GM21723 (cell line): ENCODE measurements at regions not wholly inside any gene's neighbourhood (a gene's known extent, or its start where the extent isn't known, plus 50 kb on each side); places are given as distances from the start of the nearest gene placed in this dataset.

Experiments used
- ATAC-seq: cut with Tn5 transposase; IDR thresholded peaks from one replicate; pipeline ENCODE4 v1.9.1; 2021; ENCODE audit warnings: mild to moderate bottlenecking, moderate library complexity; ENCODE audit not compliant: unreplicated experiment

DNA sequence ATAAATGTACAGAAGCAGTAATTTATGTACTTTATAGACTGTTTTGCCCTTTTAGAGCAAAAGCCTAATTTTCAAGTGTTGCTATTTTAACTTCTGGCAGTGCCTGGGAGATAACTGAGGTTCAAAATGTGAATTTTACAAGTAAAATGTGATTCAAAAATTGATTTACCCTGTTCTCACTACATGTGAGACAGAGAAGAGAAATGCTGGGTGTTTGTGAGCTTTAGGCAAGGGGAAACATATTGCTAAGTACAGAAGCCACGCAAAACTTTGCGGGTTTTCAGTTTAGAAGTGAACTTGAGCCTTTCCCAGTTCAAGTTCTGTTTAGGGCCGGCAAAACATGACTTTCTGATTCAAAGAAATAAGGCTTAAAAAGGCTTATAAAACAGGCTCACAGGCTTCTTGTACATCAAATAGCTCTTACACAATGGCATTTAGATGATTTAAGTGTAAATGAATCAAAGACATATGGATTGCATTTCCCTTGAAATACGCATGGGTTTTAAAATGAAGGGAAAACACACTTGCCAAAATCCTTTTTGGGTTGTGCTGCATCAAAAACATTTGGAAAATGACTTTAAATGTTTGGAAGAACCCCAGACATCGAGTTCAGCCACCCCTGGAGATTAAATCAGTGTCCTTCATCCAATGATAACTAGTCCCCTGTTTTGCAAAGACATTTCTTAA, 370.8 kb upstream of the MEF2C start:
- ATAC-seq, result no peak

DNA sequence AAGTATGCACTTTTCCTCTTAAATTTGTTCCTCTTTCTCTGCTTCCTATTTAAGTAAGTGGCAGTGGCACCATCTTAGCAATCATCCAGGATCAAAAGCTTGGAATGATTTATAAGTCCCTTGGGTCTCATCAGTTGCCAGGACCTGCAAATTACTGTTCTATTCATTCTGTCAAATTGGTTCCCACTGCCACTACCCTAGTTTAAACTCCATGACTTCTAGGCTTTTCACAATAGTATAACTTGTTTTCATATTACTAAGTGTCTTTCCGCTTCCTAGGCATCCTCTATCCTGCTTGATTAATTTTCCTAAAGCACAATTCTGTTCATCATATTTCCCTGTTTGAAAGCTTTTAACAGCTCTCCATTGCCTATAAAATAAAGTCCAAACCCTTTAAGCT, 363.9 kb upstream of the MEF2C start:
- ATAC-seq, result no peak

DNA sequence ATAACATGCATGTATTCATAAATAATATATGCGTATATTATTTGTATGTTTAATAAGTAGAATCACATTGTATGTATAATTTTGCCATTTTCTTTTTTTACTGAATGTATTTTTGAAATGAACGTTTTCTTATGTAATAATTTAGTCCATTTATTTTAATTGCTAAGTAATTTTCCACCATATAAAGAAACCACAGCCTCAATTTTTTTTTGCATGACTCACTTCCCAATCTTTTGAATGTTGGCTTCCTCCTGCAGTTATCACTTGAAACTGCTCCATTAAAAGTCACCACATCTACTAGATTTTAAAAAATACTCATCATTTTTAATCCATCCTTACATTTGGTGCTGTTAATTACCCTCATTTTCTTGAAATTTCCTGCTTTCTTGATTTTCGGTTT, 363.3 kb upstream of the MEF2C start:
- ATAC-seq, result no peak

DNA sequence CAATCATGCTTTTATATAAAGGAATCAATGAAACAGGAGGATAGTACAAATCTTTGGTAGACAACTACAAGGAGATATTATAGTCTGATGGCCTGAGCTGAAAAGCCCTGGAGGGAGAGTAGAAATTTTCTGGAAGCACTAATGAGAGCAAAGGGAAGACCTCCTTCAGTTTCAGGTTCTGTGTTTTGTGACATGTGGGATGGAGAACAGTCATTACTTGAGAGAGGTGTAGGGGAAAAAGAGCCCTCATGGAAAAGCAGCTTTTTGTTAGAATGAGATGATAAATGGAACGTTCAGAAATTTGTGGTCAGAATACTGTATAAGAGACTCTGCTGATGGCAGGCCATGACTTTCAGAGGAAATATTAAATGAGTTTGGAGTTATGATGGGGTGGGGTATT, 360.6 kb upstream of the MEF2C start:
- no peak for ATAC-seq

DNA sequence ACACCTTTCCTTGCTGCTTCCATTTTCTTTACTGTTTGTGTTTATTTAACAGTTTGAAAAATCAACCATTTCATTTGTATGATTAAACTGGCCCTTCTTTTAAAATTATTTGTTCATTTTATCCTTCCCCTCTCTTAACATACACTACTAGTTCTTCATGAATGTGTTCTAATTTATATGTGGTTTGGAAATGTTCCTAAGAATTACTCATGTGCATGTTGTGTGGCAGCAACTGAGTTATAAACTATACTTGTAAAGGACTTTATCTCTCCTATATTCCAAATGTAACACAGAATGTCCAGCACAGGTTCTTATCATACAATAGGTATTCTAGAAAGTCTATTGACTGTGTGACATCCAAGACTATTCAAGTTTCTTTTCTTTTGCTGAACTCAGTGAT, 358.2 kb upstream of the MEF2C start:
- no peak for ATAC-seq

DNA sequence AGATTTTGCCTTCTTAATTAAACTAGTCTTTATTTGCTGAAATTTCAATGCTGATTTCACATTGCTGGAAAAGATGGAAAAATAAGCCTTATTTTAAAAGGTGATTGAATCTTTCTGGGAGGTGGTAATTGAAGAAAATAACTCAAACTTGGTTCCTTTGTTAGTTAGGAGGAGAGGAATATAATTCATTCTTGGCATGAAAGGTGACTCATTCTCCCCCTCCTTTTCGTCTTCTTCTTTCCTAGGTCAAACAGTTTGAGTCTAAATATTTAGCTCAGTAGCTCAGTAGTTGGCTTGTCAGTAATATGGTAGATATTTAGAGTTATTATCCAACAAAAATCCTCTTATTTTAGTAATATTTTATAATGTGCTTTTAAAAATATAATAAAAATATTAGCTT, 353.9 kb upstream of the MEF2C start:
- no peak for ATAC-seq

DNA sequence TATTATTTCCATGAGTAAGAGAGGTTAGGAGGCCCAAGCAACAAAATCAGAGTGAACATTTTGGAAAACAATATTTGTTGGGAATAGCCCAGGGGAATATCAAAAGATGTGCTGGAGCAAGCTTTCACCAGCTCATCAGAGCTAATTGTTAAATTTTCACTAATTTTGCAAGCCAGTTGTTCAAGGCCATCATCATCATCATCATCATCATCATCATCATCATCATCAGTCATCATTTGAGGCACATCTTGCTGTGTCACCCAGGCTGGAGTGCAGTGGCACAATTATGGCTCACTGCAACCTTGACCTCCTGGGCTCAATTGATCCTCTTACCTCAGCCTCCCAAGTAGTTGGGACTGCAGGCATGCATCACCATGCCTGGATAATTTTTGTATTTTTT, 350.5 kb upstream of the MEF2C start:
- no peak for ATAC-seq

DNA sequence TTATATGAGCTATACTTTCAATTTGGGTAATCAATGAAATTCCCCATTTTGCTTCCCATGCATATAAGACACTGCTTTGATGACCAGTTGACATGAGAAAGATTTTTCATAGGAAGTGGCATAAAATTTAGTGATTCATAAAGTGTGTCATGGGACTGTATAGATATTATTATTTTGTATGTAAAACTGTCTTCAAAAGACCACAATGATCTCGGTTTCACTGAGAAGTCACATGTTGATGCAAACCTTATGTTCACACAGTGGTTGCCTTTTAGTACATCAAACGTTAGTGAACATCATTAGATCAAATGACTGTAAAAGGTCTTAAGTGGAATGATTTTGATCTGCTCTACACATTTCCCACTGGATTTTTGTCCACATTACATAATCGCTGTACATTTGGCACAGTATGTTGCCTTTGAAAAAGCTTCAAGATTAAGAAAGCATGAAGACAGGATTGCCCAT, 349.2 kb upstream of the MEF2C start:
- ATAC-seq, result peak; percentile 96

DNA sequence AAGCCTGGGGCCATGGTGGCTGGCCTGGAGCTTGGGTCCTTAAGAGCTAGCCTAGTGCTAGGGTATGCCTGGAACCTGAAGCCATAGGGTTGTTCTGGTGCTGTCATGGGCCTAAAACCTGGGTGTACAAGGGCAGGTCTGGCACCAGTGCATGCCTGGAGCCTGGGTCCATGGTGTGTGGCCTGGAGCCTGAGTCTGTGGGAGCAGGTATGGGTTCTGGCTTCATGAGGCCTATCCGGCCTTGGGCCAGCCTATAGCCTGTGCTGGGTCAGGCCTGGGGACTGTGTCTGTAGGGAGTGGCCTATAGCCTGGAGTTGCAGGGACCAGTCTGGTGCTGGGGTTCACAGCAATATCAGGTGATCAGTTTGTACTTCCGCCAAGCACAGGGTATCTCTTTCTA, 347.2 kb upstream of the MEF2C start:
- no peak for ATAC-seq

DNA sequence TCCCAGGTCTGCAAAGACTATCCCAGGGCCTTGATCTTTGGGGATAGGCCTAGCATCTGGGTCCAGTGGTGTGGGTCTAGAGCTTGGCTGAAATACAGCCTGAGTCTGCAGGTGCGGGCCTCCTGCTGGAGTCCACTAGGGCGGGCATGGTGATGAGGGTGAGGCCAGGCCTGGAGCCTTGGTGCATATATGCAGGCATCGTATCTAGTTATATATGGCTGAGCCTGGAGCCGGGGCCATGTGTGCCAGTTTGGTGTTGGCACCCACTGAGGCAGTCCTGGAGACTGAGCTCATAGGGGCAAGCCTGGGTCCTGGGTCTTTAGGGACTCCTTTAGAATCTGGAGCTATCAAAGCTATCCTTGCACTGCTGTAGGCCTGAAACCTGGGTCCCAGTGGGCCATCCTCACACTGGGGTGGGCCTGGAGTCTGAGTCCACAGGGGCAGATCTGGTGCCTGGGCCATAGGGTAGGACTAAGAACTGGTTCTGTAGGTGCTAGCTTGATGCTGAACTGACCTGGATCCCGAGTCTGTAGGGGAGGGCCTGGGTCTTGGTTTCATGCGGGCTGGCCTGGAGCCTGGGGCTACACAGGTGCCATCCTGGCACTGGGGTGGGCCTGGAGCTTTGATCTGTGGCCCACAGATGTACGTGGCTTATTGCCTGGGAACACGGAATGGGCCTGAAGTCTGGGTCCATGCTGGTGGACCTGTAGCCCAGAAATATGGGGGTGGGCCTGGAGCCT, 346.5 kb upstream of the MEF2C start:
- ATAC-seq, result no peak

DNA sequence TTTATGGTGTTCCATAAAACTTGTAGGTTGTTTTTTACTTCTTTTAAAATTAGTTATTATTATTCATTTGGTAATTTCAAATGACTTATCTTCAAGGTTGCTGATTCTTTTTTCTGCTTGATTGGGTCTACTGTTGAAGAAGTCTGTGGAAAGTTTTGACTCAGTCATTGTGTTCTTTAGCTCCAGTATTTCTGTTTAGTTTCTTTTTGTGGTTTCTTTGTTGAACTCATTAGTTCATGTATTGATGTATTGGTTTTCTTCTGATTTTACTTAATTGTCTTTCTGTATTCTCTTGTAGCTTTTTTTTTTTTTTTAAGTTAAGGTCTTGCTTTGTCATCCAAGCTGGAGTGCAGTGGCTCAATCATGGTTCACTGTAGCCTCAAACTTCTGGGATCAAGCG, 345.4 kb upstream of the MEF2C start:
- ATAC-seq, result no peak

DNA sequence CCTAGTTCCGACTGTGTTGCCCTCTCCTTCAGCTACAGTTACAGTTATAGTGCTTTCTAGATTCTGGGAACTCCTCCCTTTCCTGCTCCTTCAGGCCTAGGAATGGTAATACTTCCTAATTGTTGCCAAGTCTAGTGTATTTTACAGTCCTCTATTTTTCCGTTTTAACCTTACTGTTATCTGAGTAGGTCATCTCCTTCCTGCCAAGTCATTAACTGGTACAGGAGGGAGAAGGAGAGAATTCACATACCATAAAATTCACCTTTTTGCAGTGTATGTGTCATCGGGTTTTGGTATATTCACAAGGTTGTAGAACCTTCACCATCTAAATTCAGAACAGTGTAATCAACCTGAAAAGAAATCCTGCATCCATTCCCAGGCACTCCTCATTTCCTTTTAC, 335.4 kb upstream of the MEF2C start:
- no peak for ATAC-seq

DNA sequence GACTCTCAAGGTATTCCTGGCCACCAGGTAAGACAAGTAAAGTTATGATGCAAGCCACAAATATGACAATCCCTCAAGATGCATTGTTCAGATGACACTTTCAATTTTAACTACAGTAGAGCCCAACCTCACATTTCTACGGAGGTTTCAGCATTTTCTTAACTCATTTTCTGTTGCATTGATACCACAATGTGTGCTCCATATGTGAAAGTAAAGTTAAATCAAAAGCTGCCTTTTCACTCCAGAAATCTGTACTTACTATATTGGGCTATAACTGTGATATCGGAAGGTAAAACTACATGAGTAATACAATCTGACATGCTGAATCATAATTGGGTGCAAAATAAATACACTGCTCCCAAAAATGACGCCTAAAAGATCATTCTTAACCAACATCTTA, 333.6 kb upstream of the MEF2C start:
- no peak for ATAC-seq

DNA sequence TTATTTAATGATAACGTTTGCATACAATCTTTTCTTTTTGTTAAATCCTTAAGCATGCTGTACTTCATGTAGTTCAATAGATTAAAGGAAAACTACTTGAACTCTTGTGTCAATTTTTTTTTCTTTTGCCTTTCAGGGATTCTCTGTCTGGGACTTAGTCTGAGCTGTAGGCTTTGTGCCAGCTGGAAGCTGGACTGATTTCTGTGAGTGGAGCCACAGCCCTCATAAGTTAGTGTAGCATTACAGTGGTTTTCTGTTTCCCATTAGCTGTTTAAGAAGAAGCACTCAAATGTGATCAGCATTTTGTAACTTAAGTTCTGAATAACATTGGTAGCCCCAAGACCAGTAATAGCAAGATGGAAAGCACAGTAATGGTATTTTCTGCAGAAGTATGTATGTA, 330.6 kb upstream of the MEF2C start:
- no peak for ATAC-seq

DNA sequence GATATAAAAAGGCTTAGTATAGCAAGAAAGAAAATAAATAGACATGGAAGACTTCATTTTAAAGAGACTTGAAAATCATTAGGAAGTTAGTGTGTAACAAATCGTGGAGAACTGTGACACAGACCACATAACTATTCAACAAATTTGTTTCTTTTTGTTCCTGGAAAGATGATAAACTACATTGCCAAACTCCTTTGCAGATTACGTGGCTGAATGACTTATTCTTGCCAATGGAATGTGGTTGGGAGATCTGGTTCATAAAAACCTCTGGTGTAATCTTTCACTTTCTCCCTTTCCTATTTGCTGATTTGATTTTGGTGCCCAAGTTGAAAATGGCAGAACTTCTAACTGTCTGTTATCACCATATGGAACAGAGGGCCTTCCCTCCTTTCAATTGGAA, 328.9 kb upstream of the MEF2C start:
- no peak for ATAC-seq

DNA sequence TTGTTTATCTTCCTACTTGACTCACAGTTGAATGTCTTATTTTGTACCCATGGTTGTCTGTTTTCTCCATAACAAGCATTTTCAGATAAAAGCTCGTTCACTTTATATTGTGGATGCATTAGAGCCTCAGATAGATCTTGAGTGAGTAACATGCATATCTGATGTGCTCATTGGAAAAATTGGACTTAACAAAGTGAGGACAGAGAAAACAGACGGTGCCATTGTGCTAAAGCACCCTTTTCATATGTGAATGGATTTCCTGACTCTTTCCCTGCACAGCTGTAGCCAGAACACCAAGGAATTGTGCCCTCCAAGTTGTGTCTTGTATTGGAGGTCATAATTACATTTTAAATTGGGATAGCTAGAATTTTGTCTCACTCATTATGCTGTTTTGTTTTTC, 325.8 kb upstream of the MEF2C start:
- no peak for ATAC-seq

DNA sequence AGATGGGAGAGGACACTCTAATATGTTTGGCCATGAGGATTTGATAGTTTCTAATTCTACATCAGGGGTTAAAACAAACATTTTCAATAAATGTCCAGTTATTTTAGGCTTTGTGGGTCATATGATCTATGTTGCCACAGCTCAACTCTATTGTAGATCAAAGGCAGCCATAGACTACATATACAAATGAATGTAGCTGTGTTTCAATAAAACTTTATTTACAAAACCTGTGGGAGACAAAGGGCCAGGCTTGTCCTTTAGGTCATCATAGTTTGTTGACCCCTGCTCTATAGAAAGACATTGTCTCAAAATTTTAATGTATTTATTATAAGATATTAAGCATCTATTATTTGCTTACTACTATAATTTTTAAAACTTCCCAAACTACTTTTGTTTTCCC, 325.4 kb upstream of the MEF2C start:
- no peak for ATAC-seq

DNA sequence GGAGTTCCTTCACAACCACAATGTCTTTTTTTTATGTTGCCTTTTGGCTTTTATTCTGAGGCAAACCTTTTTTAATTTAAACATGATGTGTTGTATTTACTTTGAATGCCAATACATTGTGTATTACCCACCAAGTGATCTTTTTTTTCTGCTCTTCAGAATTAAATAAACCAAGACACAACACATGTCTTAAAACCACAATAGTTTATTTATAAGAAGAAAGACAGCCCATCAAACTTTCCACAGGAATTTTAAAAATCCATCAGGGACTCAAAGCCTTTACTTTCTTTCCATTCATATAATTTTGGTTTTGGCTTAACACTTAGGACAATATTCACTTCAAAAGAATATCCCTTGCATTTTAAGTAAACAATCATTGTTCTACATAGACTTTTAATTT, 321.8 kb upstream of the MEF2C start:
- no peak for ATAC-seq

DNA sequence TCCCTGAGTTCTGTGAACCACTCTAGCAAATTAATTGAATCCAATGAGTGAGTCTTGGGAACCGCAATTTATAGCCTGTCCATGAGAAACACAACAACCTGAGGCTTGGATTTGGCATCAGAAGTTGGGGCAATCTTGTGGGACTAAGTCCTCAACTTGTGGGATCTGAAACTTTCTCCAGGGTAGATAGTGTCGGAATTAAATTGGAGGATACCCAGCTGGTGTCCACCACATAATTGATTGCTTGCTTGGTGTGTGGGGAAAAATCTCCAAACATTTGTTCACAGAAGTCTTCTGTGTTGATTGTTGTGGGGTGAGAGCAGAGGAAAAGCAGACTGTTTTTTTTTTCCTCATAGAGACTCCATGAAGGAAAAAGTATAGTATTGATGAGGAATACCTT, 320.6 kb upstream of the MEF2C start:
- ATAC-seq, result no peak

DNA sequence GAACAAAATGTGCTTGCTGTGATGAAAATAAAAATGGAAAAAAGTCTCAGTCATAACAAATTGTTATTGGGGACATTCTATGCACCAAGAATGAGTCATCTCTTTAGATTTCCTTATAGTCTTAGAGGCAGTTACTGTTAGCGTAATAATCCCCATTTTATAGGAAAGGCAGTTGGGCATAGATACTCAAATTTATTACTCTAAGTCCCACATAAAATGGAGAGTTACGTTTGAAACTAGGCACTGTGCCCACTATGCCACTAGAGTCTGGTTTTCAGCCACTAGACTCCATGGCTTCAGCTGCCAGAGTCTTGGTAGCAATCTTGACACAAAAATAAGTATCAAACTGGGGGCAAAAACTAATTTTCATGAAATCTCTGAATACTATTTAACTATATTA, 317.9 kb upstream of the MEF2C start:
- ATAC-seq, result no peak

DNA sequence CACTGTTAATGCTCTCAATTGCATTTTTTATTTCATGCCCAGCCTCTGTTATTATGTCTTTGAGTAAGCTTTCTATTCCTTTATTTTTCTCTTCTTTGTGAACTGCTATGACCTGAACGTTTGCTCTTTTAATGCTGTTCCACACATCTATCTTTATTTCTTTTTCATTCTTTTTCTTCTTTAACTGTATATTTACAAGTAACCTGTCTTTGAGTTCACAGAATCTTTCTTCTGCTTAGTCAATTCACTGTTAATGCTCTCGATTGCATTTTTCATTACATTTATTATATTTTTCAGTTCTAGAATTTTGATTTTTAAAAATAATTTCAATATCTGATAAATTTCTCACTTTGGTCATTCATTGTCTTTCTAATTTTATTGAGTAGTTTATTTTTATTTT, 316.3 kb upstream of the MEF2C start:
- ATAC-seq, result no peak

DNA sequence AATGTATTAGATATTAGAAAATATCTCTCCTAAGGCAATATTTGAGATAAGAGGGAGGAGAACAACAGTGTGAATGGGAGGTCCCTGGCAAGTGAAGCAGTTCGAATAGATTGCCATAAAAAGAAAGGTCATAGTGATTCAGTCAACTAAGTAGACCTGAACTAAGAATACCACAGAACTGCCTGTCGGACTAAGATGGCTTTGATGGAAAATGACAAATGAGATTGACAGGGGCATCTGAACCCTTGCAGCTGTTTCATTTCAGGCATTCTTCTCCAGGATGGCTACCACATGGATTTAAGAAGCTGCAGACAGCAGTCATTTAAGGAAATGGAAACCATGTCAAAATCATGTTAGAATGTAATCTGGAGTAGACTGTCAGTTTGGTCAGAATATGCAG, 308.4 kb upstream of the MEF2C start:
- ATAC-seq, result no peak
